SK-N-SH (cell line): ENCODE measurements at regions not wholly inside any gene's neighbourhood (a gene's known extent, or its start where the extent isn't known, plus 50 kb on each side); places are given as distances from the start of the nearest gene placed in this dataset.

Source experiments
- CTCF ChIP-seq: fragments of 200-600 bp; sonication (generic); IDR thresholded peaks from 2 replicates; pipeline ENCODE4 v1.6.1; 2017; ENCODE audit warnings: antibody characterized with exemption, mild to moderate bottlenecking, moderate library complexity
- EZH2phosphoT487 ChIP-seq: fragments of 200-600 bp; sonication (generic); IDR thresholded peaks from 2 replicates; pipeline ENCODE4 v1.6.1; 2017; ENCODE audit warnings: low read depth, mixed run types, mild to moderate bottlenecking, antibody characterized with exemption, moderate library complexity, borderline replicate concordance
- JUND ChIP-seq: IDR thresholded peaks from 2 replicates; pipeline ENCODE4 v1.4.0; 2012
- PBX3 ChIP-seq: IDR thresholded peaks from 2 replicates; pipeline ENCODE4; 2012
- POLR2AphosphoS5 ChIP-seq: IDR thresholded peaks from 2 replicates; pipeline ENCODE4 v1.6.1; 2012; ENCODE audit warnings: low read depth, low read length
- REST ChIP-seq: IDR thresholded peaks from 2 replicates; pipeline ENCODE4 v1.6.1; 2012; ENCODE audit warnings: mild to moderate bottlenecking, low read depth, low read length, moderate library complexity
- SIN3A ChIP-seq: IDR thresholded peaks from 2 replicates; pipeline ENCODE4 v1.6.1; 2012; ENCODE audit warnings: low read depth, mild to moderate bottlenecking, low read length, moderate library complexity, borderline replicate concordance
- TAF1 ChIP-seq: IDR thresholded peaks from 2 replicates; pipeline ENCODE4 v1.6.1; 2012; ENCODE audit warnings: low read depth, mild to moderate bottlenecking, low read length, moderate library complexity, borderline replicate concordance
- TEAD4 ChIP-seq: IDR thresholded peaks from 2 replicates; pipeline ENCODE4 v1.4.0; 2012; ENCODE audit warnings: mild to moderate bottlenecking, borderline replicate concordance; ENCODE audit not compliant: insufficient read depth
- YY1 ChIP-seq: IDR thresholded peaks from 2 replicates; pipeline ENCODE4 v1.4.0; 2012; ENCODE audit warnings: low read depth, mild to moderate bottlenecking
- ZBTB33 ChIP-seq: IDR thresholded peaks from 2 replicates; pipeline ENCODE4 v1.4.0; 2012; ENCODE audit warnings: low read depth, borderline replicate concordance

- TF ChIP-seq JUND (no peak), ZBTB33 (no peak), EZH2phosphoT487 (no peak), REST (no peak), TEAD4 (no peak), POLR2AphosphoS5 (no peak), CTCF (no peak), PBX3 (no peak), SIN3A (no peak), TAF1 (no peak), YY1 (no peak)
Measured at GRCh38 chr17:22506231-22506630, 813.9 kb downstream of the KCNJ18 start.
